ENCODE measurements at regions not wholly inside any gene's neighbourhood (a gene's known extent, or its start where the extent isn't known, plus 50 kb on each side); places are given as distances from the start of the nearest gene placed in this dataset.

- H3K4me3 ChIP-seq: no peak overlapping the region
- no peaks in the 10 kb centered on the region for H3K9me3 ChIP-seq
- no peaks in the 10 kb centered on the region for H3K4me1 ChIP-seq
- DNase-seq: no peak
- no peaks in the 10 kb centered on the region for H3K36me3 ChIP-seq
- no peak for TF ChIP-seq CTCF (IDR thresholded peaks at IDR 0.05)
- no peak for TF ChIP-seq POLR2A (IDR thresholded peaks at IDR 0.05)
- no peaks in the 10 kb centered on the region for H3K27me3 ChIP-seq
- H3K27ac ChIP-seq: no peak overlapping the region
These were observed 168.3 kb downstream of the SALL1 start for GRCh38 chr16:50982808-50983207.

GRCh38 chr16:50981951-50982350, 169.1 kb downstream of the SALL1 start:
- Histone ChIP-seq H3K27me3 (no peaks in the 10 kb centered on the region), H3K27ac (no peak overlapping the region), H3K36me3 (no peaks in the 10 kb centered on the region), H3K9me3 (no peaks in the 10 kb centered on the region), H3K4me3 (no peak overlapping the region), H3K4me1 (no peaks in the 10 kb centered on the region)
- no peak for TF ChIP-seq POLR2A (IDR thresholded peaks at IDR 0.05)
- TF ChIP-seq CTCF (IDR thresholded peaks at IDR 0.05): no peak
- DNase-seq: no peak

- H3K4me3 ChIP-seq: no peak overlapping the region
- TF ChIP-seq POLR2A (IDR thresholded peaks at IDR 0.05) (no peak), CTCF (IDR thresholded peaks at IDR 0.05) (no peak)
- no peaks in the 10 kb centered on the region for H3K4me1 ChIP-seq
- H3K9me3 ChIP-seq: no peaks in the 10 kb centered on the region
- H3K27ac ChIP-seq: no peak overlapping the region
- H3K27me3 ChIP-seq: no peaks in the 10 kb centered on the region
- no peaks in the 10 kb centered on the region for H3K36me3 ChIP-seq
- no peak for DNase-seq
These were observed 170.4 kb downstream of the SALL1 start for GRCh38 chr16:50980666-50981065.

- no peak overlapping the region for H3K27ac ChIP-seq
- no peak overlapping the region for H3K4me3 ChIP-seq
- TF ChIP-seq CTCF (IDR thresholded peaks at IDR 0.05) (no peak), POLR2A (IDR thresholded peaks at IDR 0.05) (no peak)
- H3K36me3 ChIP-seq: no peaks in the 10 kb centered on the region
- H3K27me3 ChIP-seq: no peaks in the 10 kb centered on the region
- H3K4me1 ChIP-seq: no peaks in the 10 kb centered on the region
- DNase-seq: no peak
- no peaks in the 10 kb centered on the region for H3K9me3 ChIP-seq
These were observed 171.1 kb downstream of the SALL1 start for GRCh38 chr16:50979806-50980620.

- no peaks in the 10 kb centered on the region for H3K4me1 ChIP-seq
- no peak overlapping the region for H3K4me3 ChIP-seq
- DNase-seq: no peak
- no peak overlapping the region for H3K27ac ChIP-seq
- no peaks in the 10 kb centered on the region for H3K9me3 ChIP-seq
- no peak for TF ChIP-seq CTCF (IDR thresholded peaks at IDR 0.05)
- TF ChIP-seq POLR2A (IDR thresholded peaks at IDR 0.05): no peak
- no peaks in the 10 kb centered on the region for H3K36me3 ChIP-seq
- H3K27me3 ChIP-seq: no peaks in the 10 kb centered on the region
These were observed 173.9 kb downstream of the SALL1 start for GRCh38 chr16:50977138-50977537.
